ENCODE measurements at regions not wholly inside any gene's neighbourhood (a gene's known extent, or its start where the extent isn't known, plus 50 kb on each side); places are given as distances from the start of the nearest gene placed in this dataset.

- TF ChIP-seq, protein P1, sequence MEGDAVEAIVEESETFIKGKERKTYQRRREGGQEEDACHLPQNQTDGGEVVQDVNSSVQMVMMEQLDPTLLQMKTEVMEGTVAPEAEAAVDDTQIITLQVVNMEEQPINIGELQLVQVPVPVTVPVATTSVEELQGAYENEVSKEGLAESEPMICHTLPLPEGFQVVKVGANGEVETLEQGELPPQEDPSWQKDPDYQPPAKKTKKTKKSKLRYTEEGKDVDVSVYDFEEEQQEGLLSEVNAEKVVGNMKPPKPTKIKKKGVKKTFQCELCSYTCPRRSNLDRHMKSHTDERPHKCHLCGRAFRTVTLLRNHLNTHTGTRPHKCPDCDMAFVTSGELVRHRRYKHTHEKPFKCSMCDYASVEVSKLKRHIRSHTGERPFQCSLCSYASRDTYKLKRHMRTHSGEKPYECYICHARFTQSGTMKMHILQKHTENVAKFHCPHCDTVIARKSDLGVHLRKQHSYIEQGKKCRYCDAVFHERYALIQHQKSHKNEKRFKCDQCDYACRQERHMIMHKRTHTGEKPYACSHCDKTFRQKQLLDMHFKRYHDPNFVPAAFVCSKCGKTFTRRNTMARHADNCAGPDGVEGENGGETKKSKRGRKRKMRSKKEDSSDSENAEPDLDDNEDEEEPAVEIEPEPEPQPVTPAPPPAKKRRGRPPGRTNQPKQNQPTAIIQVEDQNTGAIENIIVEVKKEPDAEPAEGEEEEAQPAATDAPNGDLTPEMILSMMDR (IDR thresholded peaks at IDR 0.05; ENCODE audit: insufficient read depth, low read length, poor library complexity, severe bottlenecking): no peak
- Histone ChIP-seq H3K27me3 (replicated peaks; ENCODE audit: control insufficient read depth, insufficient read depth, low read length) (no peaks in the 10 kb centered on the region), H3K4me3 (replicated peaks; ENCODE audit: low read depth, low read length) (no peak overlapping the region), H3K36me3 (ENCODE audit: control insufficient read depth, insufficient read depth, low read length) (no peaks in the 10 kb centered on the region)
- no peak for DNase-seq (ENCODE audit: extremely low read depth, insufficient read length)
Measured at GRCh38 chr13:67367399-67367798, 137.3 kb upstream of the PCDH9 start.

DNA sequence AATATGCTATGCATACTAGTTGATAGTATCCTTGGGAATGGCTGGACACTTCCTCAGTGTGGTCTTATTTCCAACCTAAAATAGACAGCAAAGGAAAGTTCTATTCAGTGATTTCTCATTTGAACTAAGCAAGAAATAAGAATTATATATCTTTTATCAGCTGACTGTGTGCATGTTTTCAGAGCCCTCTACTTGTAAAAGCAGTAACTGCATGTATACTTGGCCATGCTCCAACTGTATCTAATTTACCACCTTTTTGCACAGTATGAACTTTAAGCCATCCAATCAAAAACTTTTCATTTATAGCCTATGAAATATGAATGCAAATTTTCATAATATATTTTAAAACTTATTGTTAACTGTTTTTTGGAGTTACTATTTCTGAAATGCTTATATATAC lies 136.4 kb upstream of the PCDH9 start:
- Histone ChIP-seq H3K4me3 (replicated peaks; ENCODE audit: low read depth, low read length) (no peak overlapping the region), H3K36me3 (ENCODE audit: control insufficient read depth, insufficient read depth, low read length) (no peaks in the 10 kb centered on the region), H3K27me3 (replicated peaks; ENCODE audit: control insufficient read depth, insufficient read depth, low read length) (no peaks in the 10 kb centered on the region)
- TF ChIP-seq, protein P1 (IDR thresholded peaks at IDR 0.05; ENCODE audit: insufficient read depth, low read length, poor library complexity, severe bottlenecking): no peak
- DNase-seq (ENCODE audit: extremely low read depth, insufficient read length): no peak

DNA sequence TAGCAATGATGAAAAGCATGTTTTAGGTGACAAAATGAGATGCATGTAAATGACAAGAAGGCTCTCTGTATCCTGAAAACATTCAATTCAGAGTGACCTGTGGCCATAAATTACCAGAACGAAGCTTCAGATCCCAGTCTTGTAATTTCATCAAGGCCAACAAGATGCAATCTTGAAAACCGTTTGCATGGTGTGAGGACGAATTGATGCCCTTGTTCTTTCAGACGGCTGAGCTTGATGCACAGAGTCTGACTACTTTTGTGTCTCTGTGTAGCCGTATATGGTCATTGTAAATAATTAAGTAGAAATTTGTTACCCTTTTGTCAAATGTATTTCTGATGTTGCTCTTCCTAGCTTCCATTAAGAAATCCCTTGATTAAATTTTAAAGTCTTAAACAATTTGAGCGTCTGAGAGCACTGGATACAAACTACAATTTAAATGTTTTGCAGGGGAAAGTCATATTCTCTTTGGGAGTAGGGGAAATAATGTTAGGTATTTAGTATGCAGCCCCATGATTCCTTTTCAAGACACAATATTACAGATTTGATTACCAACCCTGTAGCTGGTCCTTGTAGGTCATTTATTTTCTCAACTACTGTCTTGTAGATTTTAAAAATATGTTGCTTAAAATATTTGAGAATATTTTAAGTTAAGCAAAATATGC lies 125.8 kb upstream of the PCDH9 start:
- no peak for DNase-seq (ENCODE audit: extremely low read depth, insufficient read length)

DNA sequence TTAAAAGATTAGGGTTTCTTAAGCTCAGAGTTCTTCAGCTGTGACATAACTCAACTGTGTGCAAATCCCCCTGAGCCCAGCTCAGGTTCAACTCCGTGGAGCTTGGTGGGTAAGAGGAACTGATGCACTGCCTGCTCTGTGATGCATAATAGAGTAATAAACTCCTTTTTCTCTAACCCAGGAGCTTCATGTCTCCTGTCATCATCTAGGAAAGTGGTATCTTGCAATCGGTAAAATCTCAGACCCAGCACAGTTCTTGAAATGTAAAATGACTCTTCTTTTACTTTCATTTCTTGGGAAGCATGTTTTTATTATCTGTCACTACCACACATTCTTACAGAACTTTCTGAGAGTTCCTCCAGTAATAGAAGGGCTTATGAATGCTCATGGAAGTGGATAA lies 123.8 kb upstream of the PCDH9 start:
- DNase-seq (ENCODE audit: extremely low read depth, insufficient read length): no peak
- Histone ChIP-seq H3K36me3 (ENCODE audit: control insufficient read depth, insufficient read depth, low read length) (no peaks in the 10 kb centered on the region), H3K4me3 (replicated peaks; ENCODE audit: low read depth, low read length) (no peak overlapping the region)

More for the DNA sequence above, 125.8 kb upstream of the PCDH9 start:
- no peaks in the 10 kb centered on the region for H3K36me3 ChIP-seq (ENCODE audit: control insufficient read depth, insufficient read depth, low read length)
- H3K27me3 ChIP-seq (replicated peaks; ENCODE audit: control insufficient read depth, insufficient read depth, low read length): no peaks in the 10 kb centered on the region
- no peak overlapping the region for H3K4me3 ChIP-seq (replicated peaks; ENCODE audit: low read depth, low read length)
- TF ChIP-seq, protein P1 (IDR thresholded peaks at IDR 0.05; ENCODE audit: insufficient read depth, low read length, poor library complexity, severe bottlenecking): no peak

GRCh38 chr13:67353031-67353430 lies 122.9 kb upstream of the PCDH9 start:
- no peaks in the 10 kb centered on the region for H3K27me3 ChIP-seq (replicated peaks; ENCODE audit: control insufficient read depth, insufficient read depth, low read length)
- no peaks in the 10 kb centered on the region for H3K36me3 ChIP-seq (ENCODE audit: control insufficient read depth, insufficient read depth, low read length)
- H3K4me3 ChIP-seq (replicated peaks; ENCODE audit: low read depth, low read length): no peak overlapping the region
- TF ChIP-seq, protein P1 (IDR thresholded peaks at IDR 0.05; ENCODE audit: insufficient read depth, low read length, poor library complexity, severe bottlenecking): no peak
- no peak for DNase-seq (ENCODE audit: extremely low read depth, insufficient read length)

More for the DNA sequence above, 123.8 kb upstream of the PCDH9 start:
- TF ChIP-seq, protein P1 (IDR thresholded peaks at IDR 0.05; ENCODE audit: insufficient read depth, low read length, poor library complexity, severe bottlenecking): no peak
- no peaks in the 10 kb centered on the region for H3K27me3 ChIP-seq (replicated peaks; ENCODE audit: control insufficient read depth, insufficient read depth, low read length)

GRCh38 chr13:67351909-67352308 lies 121.8 kb upstream of the PCDH9 start:
- no peak for DNase-seq (ENCODE audit: extremely low read depth, insufficient read length)
- H3K27me3 ChIP-seq (replicated peaks; ENCODE audit: control insufficient read depth, insufficient read depth, low read length): no peaks in the 10 kb centered on the region
- TF ChIP-seq, protein P1 (IDR thresholded peaks at IDR 0.05; ENCODE audit: insufficient read depth, low read length, poor library complexity, severe bottlenecking): no peak
- H3K4me3 ChIP-seq (replicated peaks; ENCODE audit: low read depth, low read length): no peak overlapping the region
- no peaks in the 10 kb centered on the region for H3K36me3 ChIP-seq (ENCODE audit: control insufficient read depth, insufficient read depth, low read length)
